ENCODE measurements at regions not wholly inside any gene's neighbourhood (a gene's known extent, or its start where the extent isn't known, plus 50 kb on each side); places are given as distances from the start of the nearest gene placed in this dataset.
A peak's percentile ranks its signal among the peaks of the same experiment; 100 is the strongest.

- DNase-seq (no peak), ATAC-seq (replicated peaks in 1 of 4) (no peak)
- H3K36me3 Mint-ChIP-seq: no peaks in the 10 kb centered on the region
- ChIA-PET CTCF (interaction anchor here (0.6 to 3.7 kb wide), 15 partner anchors 9 to 768 kb away, joined by 3 to 22 read pairs (median 5); partner anchors contain the start of gene SFMBT2 (in 2 of the 2)), POLR2A (interaction anchor here in 1 of 2 donors (1.0 kb wide), 1 partner anchor 492 kb away, joined by 6 read pairs; the partner anchor contains the start of gene SFMBT2)
- H3K9me3 Mint-ChIP-seq: no peaks in the 10 kb centered on the region
- H3K4me3 Mint-ChIP-seq: no peak overlapping the region
- H3K4me1 ChIP-seq (ENCODE audit: control insufficient read depth in 1 of 2, extremely low read depth in 1 of 2, insufficient read depth in 2 of 2, low read length in 2 of 2): peaks cover 0 to 7% of the 10 kb centered on the region in 2 experiments
- H3K27me3 Mint-ChIP-seq: peaks cover 0 to 6% of the 10 kb centered on the region in 2 donors
- peaks cover 10 to 14% (median 13%) of the 10 kb centered on the region in 3 donors for H3K4me1 Mint-ChIP-seq
- H3K27ac ChIP-seq (ENCODE audit: low read length): no peak overlapping the region
- H3K36me3 ChIP-seq (ENCODE audit: control insufficient read depth in 2 of 2, extremely low read depth in 1 of 2, insufficient read depth in 1 of 2, low read length in 1 of 2): no peaks in the 10 kb centered on the region
- no peaks in the 10 kb centered on the region for H3K27me3 ChIP-seq (replicated peaks in 1 of 2; ENCODE audit: control insufficient read depth in 2 of 2, extremely low read depth in 1 of 2, insufficient read depth in 2 of 2, low read length in 1 of 2)
- H3K9me3 ChIP-seq: no peaks in the 10 kb centered on the region
- WGBS (ENCODE audit: insufficient coverage): no CpG with 5 or more reads among the region's 2 CpGs
- H3K4me3 ChIP-seq (ENCODE audit: control insufficient read depth in 1 of 2, extremely low read depth in 1 of 2, low read length in 1 of 2): no peak overlapping the region
- H3K27ac Mint-ChIP-seq: no peak overlapping the region
Measured at GRCh38 chr10:6919077-6919476, 339.0 kb upstream of the PRKCQ start.

GRCh38 chr10:6918305-6918704, 338.2 kb upstream of the PRKCQ start:
- H3K4me1 ChIP-seq (ENCODE audit: control insufficient read depth in 1 of 2, extremely low read depth in 1 of 2, insufficient read depth in 2 of 2, low read length in 2 of 2): peaks cover 0 to 7% of the 10 kb centered on the region in 2 experiments
- 46% methylated on average over 6 of the region's 6 CpGs for WGBS (ENCODE audit: insufficient coverage)
- Mint-ChIP-seq H3K4me1 (peaks cover 10 to 13% (median 13%) of the 10 kb centered on the region in 3 donors), H3K27ac (no peak overlapping the region), H3K27me3 (peaks cover 0 to 6% of the 10 kb centered on the region in 2 donors), H3K36me3 (no peaks in the 10 kb centered on the region), H3K9me3 (no peaks in the 10 kb centered on the region), H3K4me3 (no peak overlapping the region)
- ChIA-PET POLR2A (interaction anchor here (0.6 to 1.0 kb wide), 2 partner anchors 466 to 492 kb away, joined by 4 to 6 read pairs; partner anchors contain the start of gene SFMBT2 (in 1 of the 2)), CTCF (interaction anchor here (0.6 to 3.7 kb wide), 19 partner anchors 9 to 769 kb away, joined by 3 to 22 read pairs (median 4); partner anchors contain the start of gene SFMBT2 (in 2 of the 2))
- ATAC-seq (replicated peaks in 1 of 4) (peak in 2 of 4 experiments; percentile 48 to 49), DNase-seq (peak; percentile 18 to 80 (median 60))
- H3K4me3 ChIP-seq (ENCODE audit: control insufficient read depth in 1 of 2, extremely low read depth in 1 of 2, low read length in 1 of 2): no peak overlapping the region
- H3K36me3 ChIP-seq (ENCODE audit: control insufficient read depth in 2 of 2, extremely low read depth in 1 of 2, insufficient read depth in 1 of 2, low read length in 1 of 2): no peaks in the 10 kb centered on the region
- H3K27ac ChIP-seq (ENCODE audit: low read length): no peak overlapping the region
- no peaks in the 10 kb centered on the region for H3K9me3 ChIP-seq
- no peaks in the 10 kb centered on the region for H3K27me3 ChIP-seq (replicated peaks in 1 of 2; ENCODE audit: control insufficient read depth in 2 of 2, extremely low read depth in 1 of 2, insufficient read depth in 2 of 2, low read length in 1 of 2)

GRCh38 chr10:6917125-6917524, 337.0 kb upstream of the PRKCQ start:
- WGBS (ENCODE audit: insufficient coverage): 100% methylated on average over 3 of the region's 6 CpGs
- H3K27ac ChIP-seq (ENCODE audit: low read length): no peak overlapping the region
- H3K27me3 ChIP-seq (replicated peaks in 1 of 2; ENCODE audit: control insufficient read depth in 2 of 2, extremely low read depth in 1 of 2, insufficient read depth in 2 of 2, low read length in 1 of 2): no peaks in the 10 kb centered on the region
- H3K4me1 Mint-ChIP-seq: peaks cover 10 to 13% (median 13%) of the 10 kb centered on the region in 3 donors
- ChIA-PET CTCF (interaction anchor here in 1 of 2 donors (0.6 to 3.7 kb wide), 2 partner anchors 134 to 501 kb away, joined by 3 to 22 read pairs; no protein-coding TSS in a partner anchor), POLR2A (no interaction called here)
- H3K4me3 ChIP-seq (ENCODE audit: control insufficient read depth in 1 of 2, extremely low read depth in 1 of 2, low read length in 1 of 2): no peak overlapping the region
- H3K9me3 Mint-ChIP-seq: no peaks in the 10 kb centered on the region
- peaks cover 0 to 7% of the 10 kb centered on the region in 2 experiments for H3K4me1 ChIP-seq (ENCODE audit: control insufficient read depth in 1 of 2, extremely low read depth in 1 of 2, insufficient read depth in 2 of 2, low read length in 2 of 2)
- peaks cover 0 to 6% of the 10 kb centered on the region in 2 donors for H3K27me3 Mint-ChIP-seq
- no peaks in the 10 kb centered on the region for H3K36me3 Mint-ChIP-seq
- H3K36me3 ChIP-seq (ENCODE audit: control insufficient read depth in 2 of 2, extremely low read depth in 1 of 2, insufficient read depth in 1 of 2, low read length in 1 of 2): no peaks in the 10 kb centered on the region
- DNase-seq (no peak), ATAC-seq (replicated peaks in 1 of 4) (no peak)
- no peak overlapping the region for H3K4me3 Mint-ChIP-seq
- H3K27ac Mint-ChIP-seq: no peak overlapping the region
- no peaks in the 10 kb centered on the region for H3K9me3 ChIP-seq

- no peak overlapping the region for H3K4me3 Mint-ChIP-seq
- Histone ChIP-seq H3K4me1 (ENCODE audit: control insufficient read depth in 1 of 2, extremely low read depth in 1 of 2, insufficient read depth in 2 of 2, low read length in 2 of 2) (peaks cover 0 to 7% of the 10 kb centered on the region in 2 experiments), H3K36me3 (ENCODE audit: control insufficient read depth in 2 of 2, extremely low read depth in 1 of 2, insufficient read depth in 1 of 2, low read length in 1 of 2) (no peaks in the 10 kb centered on the region), H3K27ac (ENCODE audit: low read length) (no peak overlapping the region), H3K9me3 (no peaks in the 10 kb centered on the region), H3K4me3 (ENCODE audit: control insufficient read depth in 1 of 2, extremely low read depth in 1 of 2, low read length in 1 of 2) (no peak overlapping the region), H3K27me3 (replicated peaks in 1 of 2; ENCODE audit: control insufficient read depth in 2 of 2, extremely low read depth in 1 of 2, insufficient read depth in 2 of 2, low read length in 1 of 2) (no peaks in the 10 kb centered on the region)
- peaks cover 10 to 14% (median 13%) of the 10 kb centered on the region in 3 donors for H3K4me1 Mint-ChIP-seq
- no peaks in the 10 kb centered on the region for H3K36me3 Mint-ChIP-seq
- H3K9me3 Mint-ChIP-seq: no peaks in the 10 kb centered on the region
- H3K27ac Mint-ChIP-seq: no peak overlapping the region
- ATAC-seq (replicated peaks in 1 of 4): no peak
- DNase-seq: no peak
- H3K27me3 Mint-ChIP-seq: peaks cover 0 to 6% of the 10 kb centered on the region in 2 donors
- CTCF ChIA-PET: interaction anchor here in 1 of 2 donors (1.7 to 3.7 kb wide), 2 partner anchors 205 to 501 kb away, joined by 6 to 22 read pairs; no protein-coding TSS in a partner anchor
- no CpG with 5 or more reads among the region's 2 CpGs for WGBS (ENCODE audit: insufficient coverage)
- POLR2A ChIA-PET: no interaction called here
Measured at GRCh38 chr10:6916601-6917000, 336.5 kb upstream of the PRKCQ start.

GRCh38 chr10:6915307-6915706, 335.2 kb upstream of the PRKCQ start:
- 83% methylated on average over 2 of the region's 3 CpGs for WGBS (ENCODE audit: insufficient coverage)
- Mint-ChIP-seq H3K4me3 (no peak overlapping the region), H3K27ac (no peak overlapping the region), H3K36me3 (no peaks in the 10 kb centered on the region), H3K27me3 (peaks cover 0 to 6% of the 10 kb centered on the region in 2 donors), H3K9me3 (no peaks in the 10 kb centered on the region), H3K4me1 (peaks cover 6 to 12% (median 10%) of the 10 kb centered on the region in 3 donors)
- ChIA-PET CTCF (interaction anchor here in 1 of 2 donors (0.6 to 3.7 kb wide), 3 partner anchors 12 to 502 kb away, joined by 3 to 22 read pairs (median 6); no protein-coding TSS in a partner anchor), POLR2A (interaction anchor here (0.5 to 0.7 kb wide), 3 partner anchors 22 to 522 kb away, joined by 3 to 4 read pairs (median 3); no protein-coding TSS in a partner anchor)
- Histone ChIP-seq H3K27ac (ENCODE audit: low read length) (no peak overlapping the region), H3K4me3 (ENCODE audit: control insufficient read depth in 1 of 2, extremely low read depth in 1 of 2, low read length in 1 of 2) (no peak overlapping the region), H3K36me3 (ENCODE audit: control insufficient read depth in 2 of 2, extremely low read depth in 1 of 2, insufficient read depth in 1 of 2, low read length in 1 of 2) (no peaks in the 10 kb centered on the region), H3K27me3 (replicated peaks in 1 of 2; ENCODE audit: control insufficient read depth in 2 of 2, extremely low read depth in 1 of 2, insufficient read depth in 2 of 2, low read length in 1 of 2) (no peaks in the 10 kb centered on the region), H3K4me1 (ENCODE audit: control insufficient read depth in 1 of 2, extremely low read depth in 1 of 2, insufficient read depth in 2 of 2, low read length in 2 of 2) (peaks cover 0 to 6% of the 10 kb centered on the region in 2 experiments), H3K9me3 (no peaks in the 10 kb centered on the region)
- DNase-seq: no peak
- ATAC-seq (replicated peaks in 1 of 4): no peak

GRCh38 chr10:6912929-6913328, 332.9 kb upstream of the PRKCQ start:
- WGBS (ENCODE audit: insufficient coverage): 0% methylated on average over 1 of the region's 2 CpGs
- H3K9me3 Mint-ChIP-seq: peaks cover 4 to 9% (median 5%) of the 10 kb centered on the region in 3 donors
- no peak overlapping the region for H3K27ac ChIP-seq (ENCODE audit: low read length)
- no peaks in the 10 kb centered on the region for H3K4me1 ChIP-seq (ENCODE audit: control insufficient read depth in 1 of 2, extremely low read depth in 1 of 2, insufficient read depth in 2 of 2, low read length in 2 of 2)
- H3K9me3 ChIP-seq: no peaks in the 10 kb centered on the region
- peaks cover 0 to 6% of the 10 kb centered on the region in 2 donors for H3K27me3 Mint-ChIP-seq
- DNase-seq (no peak), ATAC-seq (replicated peaks in 1 of 4) (no peak)
- POLR2A ChIA-PET: no interaction called here
- H3K27me3 ChIP-seq (replicated peaks in 1 of 2; ENCODE audit: control insufficient read depth in 2 of 2, extremely low read depth in 1 of 2, insufficient read depth in 2 of 2, low read length in 1 of 2): no peaks in the 10 kb centered on the region
- no peak overlapping the region for H3K27ac Mint-ChIP-seq
- H3K4me3 Mint-ChIP-seq: no peak overlapping the region
- H3K4me3 ChIP-seq (ENCODE audit: control insufficient read depth in 1 of 2, extremely low read depth in 1 of 2, low read length in 1 of 2): no peak overlapping the region
- H3K36me3 Mint-ChIP-seq: no peaks in the 10 kb centered on the region
- CTCF ChIA-PET: interaction anchor here in 1 of 2 donors (0.6 kb wide), 1 partner anchor 509 kb away, joined by 3 read pairs; no protein-coding TSS in a partner anchor
- peaks cover 0 to 2% (median 0%) of the 10 kb centered on the region in 3 donors for H3K4me1 Mint-ChIP-seq
- H3K36me3 ChIP-seq (ENCODE audit: control insufficient read depth in 2 of 2, extremely low read depth in 1 of 2, insufficient read depth in 1 of 2, low read length in 1 of 2): no peaks in the 10 kb centered on the region

Data from T-cell (primary cell).